HS-5 (cell line): ENCODE measurements at regions not wholly inside any gene's neighbourhood (a gene's known extent, or its start where the extent isn't known, plus 50 kb on each side); places are given as distances from the start of the nearest gene placed in this dataset.
"Not testable (repeated sequence)": the region's sequence is repeated elsewhere in the genome, so short reads cannot be mapped to it uniquely, and the experiment has no call there.

ENCODE experiments used
- DNase-seq: peaks from one replicate; pipeline ENCODE4 v3.0.0-alpha.2; 2012; ENCODE audit warnings: low read depth

DNA sequence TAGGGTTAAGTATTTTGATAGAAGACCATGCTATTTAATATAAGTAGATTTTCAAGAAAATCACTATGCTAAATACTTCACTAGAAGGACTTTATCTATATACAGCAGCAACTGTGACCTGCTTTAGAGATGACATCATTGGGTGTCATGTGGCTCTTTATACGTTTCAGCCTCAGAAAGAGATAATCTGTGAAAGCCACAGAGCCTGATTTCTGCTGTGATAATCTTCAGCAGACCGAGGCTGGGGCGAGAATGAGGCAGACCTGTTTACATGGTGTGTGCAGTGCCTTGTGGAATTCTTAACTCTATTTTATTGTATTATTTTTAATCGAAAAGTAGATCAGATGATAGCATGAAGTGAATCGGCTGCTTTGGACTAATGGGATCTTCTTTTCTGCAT is 471.2 kb downstream of the MFSD1 start:
- no peak for DNase-seq

DNA sequence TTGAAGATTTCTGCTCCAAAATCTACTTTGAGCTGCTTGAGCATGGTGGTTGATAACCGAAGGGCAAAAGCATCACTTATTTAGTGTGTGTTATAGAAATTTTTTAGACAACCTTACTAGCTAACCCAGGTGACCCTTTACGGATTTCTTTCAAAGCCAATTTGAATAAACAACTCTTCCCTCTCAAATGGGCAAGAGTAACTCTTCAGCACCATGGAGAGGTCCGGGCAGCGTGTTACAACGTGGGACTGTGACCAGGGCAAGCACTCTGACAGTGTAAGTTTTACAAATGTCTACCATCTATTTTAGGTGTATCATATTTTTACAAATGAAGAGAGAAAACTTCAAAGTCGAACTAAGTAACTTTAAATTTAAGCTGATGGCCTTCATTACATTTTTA is 471.8 kb downstream of the MFSD1 start:
- no peak for DNase-seq

DNA sequence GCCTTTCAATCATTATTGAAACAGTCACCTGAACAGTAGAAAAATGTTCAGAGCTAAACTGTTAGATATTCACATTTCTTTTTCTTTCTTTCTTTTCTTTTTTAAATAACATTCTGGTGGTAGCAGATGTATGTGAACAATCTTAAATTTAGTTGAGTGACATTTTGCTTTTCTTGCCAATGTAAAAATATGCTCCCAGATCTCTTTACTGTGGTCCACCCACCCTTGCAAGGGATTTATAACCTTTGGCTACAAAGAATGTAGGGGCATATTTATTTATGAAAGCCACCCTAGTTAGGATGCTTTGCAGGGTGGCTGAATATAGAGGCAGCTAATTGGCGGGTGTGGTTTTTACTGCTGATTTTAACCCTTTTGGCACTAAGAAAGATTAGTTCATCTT is 473.9 kb downstream of the MFSD1 start:
- no peak for DNase-seq

DNA sequence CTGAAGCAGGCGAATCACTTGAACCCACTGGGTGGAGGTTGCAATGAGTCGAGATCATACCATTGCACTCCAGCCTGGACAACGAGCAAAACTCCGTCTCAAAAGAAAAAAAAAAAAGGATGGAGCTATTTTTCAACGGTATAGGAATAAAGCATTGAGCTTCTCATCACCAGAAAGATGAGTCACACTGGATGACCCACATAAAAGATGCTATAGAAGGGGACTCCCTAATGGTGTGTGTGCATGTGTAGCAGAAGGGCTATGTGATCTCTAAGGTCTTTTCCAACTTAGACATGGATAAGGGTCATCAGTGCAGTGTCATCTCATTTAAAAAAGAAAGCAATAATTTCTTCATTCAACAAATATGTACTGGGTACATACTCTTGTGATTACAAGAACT is 476.0 kb downstream of the MFSD1 start:
- DNase-seq, result no peak

DNA sequence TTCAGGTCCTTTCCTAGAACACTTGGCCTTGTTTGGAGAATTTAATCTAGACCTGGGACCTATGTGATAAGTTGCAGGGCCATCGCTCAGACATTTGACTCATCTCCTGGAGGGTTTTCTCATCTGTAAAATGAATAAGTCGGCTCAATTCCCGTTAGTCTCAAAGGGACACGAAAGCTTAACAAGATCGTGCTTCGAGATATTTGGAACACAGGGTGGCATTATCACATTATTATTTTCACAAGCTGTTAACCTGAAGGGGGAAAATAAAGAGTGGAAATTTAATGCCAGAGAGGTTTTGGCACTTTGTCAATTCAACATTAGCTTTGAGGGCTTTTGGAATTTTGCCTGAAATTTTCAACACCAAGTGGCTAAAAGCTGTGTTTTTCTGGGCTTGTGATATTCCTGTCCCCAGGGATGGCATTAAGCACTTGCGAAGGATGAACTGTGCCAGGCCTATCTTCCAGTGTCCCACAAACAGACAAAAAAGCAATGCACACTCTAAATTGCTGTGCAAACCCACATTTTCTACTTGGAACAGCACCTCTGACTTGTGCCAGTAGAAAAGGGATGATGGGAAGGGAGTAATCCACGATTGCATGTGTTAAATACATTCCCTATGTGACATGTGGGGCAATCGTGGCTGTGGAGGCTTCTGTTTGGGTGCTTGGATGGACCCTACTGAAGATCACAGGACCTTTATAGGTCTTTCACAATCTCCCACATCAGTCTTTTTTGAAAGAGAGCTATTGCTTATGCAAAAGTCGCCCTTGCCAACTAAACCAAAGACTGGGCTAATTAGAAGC is 478.7 kb downstream of the MFSD1 start:
- DNase-seq, result no peak

DNA sequence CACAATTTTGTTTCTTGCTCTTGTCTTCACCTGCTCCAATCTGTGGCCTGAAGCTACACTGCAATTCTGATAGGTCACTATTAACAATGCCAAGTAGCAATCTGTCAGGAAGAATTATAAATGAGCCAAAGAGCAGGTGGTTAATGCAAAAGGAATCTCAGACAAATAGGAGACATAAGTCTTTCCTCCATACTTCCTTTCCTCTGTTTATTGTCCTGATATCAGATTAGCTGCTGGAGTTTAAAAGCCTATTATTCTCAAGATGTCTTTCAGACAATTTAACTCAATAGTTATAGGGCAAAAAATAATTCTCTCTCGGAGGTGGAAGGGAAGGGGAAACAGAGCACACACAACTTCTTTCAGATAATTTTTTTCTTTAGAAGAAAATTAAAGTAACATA is 491.6 kb downstream of the MFSD1 start:
- DNase-seq, result no peak

DNA sequence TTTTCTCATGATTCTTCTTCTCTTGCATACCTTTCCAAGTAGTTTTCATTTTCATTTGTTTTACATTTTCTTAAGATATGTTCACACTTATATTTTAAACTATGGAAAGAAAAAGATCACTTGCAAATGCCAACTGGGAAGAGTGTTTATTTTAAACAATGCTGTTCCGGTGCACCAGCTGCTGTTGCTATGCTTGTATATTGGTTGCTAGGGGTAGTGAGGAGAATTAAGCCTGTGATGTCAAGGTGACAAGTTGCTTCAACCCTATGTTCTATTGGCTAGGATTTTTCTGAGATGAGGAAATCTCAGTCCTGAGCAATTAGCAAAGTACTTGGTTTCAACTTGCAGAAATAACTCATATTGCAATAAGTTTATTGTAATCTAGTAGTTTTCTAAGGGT is 500.1 kb downstream of the MFSD1 start:
- no peak for DNase-seq

DNA sequence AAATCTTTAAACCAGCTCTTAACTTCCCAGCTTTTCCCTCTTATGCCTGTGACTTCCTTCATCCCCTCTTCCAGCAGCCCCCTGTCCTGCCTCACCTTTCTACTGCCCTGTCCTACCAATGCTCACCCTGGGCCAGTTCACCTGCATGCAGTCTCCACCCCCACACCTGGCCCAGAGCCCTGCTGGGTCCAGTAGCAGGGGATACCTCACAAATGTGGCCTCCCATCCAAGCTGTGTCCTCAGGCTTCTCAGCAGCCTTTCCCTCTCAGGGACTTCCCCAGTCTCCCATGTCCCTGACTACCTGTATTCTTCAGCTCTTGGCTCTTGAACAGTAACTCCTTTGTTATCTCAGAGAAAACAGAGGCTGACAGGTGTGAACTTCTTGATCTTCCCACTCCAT is 503.2 kb downstream of the MFSD1 start:
- no peak for DNase-seq

DNA sequence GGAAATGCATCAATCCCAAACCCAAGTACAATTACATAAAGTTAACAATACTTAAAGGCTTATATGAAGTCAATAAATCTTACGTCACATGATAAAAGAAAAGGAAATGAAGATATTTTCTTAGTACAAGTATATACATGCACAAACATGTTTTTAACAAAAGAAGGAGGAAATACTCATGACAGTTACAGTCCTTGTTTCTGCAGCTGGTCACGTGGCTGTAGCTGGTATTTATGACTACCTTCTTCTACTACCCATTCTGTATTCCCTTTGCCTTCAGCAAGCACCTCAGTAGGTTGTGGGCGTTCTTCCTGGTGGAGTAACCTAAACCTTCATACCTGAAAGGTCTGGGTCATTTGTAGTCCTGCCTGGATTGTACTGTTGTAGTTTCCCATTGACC is 514.9 kb downstream of the MFSD1 start:
- not testable (repeated sequence) for DNase-seq

DNA sequence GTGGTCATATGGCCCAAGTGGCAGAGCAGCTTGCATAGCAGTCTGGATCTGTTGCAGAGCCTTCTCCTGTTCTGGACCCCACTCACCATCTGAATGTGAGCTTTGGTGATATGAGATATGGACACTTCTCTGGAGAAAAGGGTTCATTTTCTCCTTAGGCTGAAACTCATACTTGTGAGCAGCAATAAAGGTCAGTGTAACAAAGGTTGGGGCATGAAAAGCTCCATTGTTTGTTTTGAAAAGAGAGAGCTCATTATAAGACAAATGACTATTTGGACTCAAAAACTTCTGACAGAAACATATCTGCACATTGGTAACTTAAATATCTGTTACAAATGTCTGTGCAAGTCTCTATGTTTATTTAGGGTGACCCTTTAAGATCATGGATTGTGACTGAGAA is 517.3 kb downstream of the MFSD1 start:
- no peak for DNase-seq

DNA sequence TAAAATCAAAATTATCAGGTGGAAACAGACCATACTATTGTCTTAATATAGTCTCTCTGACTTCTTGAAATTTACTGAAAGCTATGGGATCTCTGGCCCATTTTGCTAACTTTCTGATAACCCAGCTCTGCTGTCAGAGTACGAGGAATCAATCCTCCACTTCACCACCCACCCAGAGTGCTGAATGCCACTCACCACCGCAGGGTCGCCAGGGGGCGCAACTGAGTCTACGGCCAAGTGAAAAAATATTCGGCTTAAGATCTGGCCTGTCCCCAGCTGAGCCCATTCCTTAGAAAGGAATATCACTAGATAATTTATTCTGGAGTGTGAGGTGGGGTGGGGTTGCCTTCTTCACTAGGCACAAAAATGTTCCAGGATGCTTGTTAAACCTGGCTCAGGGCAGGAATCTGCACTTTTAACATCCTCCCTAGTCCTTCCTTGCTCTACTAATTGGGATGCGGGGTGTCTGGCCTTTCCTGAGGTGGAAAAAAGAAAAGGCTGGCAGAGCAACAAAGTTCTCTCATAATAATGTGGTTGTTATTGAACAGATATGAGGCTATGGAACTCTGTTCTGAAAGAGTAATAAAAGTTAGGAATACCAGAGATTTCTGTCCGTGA is 520.6 kb downstream of the MFSD1 start:
- no peak for DNase-seq

DNA sequence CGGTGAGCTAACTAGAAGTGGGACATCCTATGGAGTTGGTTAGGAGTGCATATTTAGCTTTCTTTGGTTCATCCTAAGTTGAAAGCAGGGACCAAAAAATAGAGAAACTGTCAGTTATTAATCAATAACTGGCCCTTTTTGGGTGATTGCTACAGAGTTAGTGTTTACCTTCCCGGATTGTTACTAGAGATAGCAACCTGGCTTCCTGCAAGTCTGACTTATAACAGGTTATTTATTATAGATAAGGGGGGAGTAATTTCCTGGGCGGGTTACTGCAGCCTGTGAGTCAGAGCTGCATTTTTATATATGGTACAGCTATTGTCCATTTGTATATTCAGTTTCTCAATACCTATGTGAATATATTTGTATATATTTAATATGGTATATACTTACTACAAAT is 522.0 kb downstream of the MFSD1 start:
- no peak for DNase-seq

DNA sequence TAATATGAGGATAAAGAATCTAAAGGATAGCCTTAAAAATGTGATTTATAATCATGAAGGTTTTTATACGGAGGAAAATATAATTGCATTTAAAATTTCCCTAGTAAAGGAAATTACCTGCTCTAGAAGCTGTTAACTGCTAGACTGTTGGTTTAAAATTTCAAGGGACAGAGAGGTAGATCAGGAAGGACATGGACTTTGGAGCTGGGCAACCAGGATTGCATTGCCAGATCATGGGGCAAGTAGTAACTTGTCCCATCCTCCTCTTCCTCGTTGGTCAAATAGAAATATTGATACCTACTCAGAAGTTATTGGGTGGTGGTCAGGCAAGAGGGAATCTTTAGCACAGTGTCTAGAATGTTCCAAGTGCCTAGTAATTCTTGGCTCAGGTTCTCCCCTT is 525.1 kb downstream of the MFSD1 start:
- DNase-seq, result no peak

DNA sequence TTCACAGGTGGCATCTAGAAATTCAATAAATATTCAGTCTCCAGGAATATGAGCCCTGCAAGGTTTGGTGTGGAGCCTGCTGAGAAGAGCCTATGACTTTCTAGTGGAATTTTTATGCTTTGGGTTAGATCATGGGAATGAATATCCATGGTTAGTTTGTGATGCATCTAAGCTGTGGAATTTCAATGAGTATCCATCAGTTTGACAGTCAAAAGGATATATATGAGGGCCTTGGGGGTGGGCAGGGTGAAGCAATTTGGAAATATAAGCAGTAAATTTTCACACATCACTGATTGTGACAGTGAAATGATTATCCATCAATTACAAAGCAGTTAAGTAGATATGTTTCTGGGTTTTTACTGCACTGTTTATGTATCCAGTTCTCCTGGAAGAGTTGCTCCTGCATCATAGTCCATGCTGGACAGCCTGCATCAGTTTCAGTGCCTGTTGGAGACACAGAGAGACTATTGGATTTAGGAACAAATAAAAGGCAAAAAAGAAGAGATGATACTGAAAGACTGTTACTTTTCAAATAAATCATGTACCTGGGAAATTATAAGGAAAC is 530.8 kb downstream of the MFSD1 start:
- DNase-seq, result no peak

DNA sequence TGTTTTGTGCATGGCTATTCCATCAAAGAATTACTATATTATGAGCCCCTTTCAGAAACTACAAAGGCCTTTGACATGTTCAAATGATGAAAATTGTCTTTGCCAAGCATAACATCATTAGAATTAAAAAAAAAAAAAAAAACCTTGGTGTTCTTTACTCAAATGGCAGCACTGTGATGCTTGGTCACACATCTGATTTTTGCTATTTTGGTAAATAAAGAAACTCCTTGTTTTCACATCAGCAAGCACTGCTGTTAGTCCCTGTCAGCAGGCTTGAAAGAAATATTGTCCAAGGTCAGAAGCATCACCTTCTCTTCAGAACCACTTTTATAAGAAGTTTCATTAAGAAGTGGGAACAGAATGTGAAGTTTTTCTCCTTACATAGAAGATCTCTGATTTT is 537.3 kb downstream of the MFSD1 start:
- no peak for DNase-seq

DNA sequence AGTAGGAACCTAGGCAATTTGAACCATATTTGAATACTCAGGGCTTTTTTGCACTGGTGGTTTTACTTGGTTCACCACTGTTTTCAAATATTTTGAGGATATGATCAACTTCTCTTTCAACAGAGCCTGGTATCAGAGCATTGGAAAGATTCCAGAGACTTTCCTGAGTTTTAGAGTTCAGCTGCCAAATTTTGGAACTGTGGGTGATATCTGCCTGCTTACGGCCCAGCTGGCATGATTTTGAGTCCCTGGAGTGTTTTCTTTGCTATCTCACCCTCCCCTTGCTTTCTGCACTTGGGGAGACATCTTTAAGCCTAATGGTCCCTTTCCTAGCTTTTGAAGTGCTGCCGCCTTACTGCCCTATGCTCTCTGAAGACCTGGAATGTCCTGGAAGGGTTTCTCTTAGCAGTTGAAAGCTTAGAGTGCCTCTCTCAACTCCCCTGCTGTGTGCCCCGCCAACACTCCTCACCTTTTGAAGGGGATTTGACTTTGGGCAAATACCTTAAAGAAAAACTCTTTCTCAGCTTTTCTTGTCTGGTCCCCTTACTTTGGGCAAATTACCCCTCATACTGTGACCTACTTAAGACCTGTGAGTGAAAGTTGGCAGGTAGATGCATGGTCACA is 539.1 kb downstream of the MFSD1 start:
- no peak for DNase-seq

DNA sequence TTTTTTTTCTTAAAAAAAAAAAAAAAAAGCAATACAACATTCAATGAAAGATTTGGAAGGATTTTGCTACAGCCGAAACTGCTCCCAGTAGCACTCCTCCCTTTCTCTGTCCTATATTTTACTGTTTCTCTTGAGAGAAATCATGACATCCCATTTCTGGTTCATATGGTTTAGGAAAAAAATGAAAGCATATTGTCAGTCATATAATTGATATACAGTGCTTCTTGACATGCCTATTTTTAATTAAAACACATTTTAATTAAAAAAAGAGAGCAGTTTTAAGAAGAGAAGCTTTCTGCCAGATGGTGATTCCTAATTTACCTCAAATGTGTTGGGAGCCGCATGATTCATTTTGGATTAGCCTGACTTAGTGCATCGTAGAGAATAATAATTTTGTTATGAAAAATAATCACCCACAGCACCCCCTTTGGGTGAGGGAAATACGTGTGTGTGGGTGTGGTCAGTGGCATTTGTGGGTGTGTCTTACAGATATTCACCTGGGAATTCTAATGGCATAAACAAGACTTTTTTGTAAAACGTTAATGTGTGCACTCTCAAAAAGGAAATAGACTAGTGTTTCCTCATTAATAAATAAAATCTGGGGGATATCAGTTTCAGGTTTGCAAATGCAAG is 544.5 kb downstream of the MFSD1 start:
- no peak for DNase-seq

DNA sequence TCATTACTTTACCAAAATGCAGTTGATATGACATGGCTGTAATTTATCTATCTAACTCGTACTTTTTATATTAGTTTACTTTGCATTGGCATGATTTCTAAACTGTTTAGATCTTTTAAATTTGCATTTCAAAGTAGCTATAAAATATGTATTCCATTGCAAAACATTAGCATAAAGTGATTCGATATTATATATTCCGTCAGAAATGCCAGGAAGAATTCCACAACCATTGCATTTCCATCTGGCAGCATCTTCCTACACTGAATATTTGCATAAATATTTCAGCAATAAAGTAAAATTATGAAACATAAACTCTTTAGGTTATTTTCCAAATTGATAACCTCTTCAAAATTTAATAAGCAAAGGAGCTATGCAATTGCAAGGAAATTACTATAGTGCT is 546.6 kb downstream of the MFSD1 start:
- DNase-seq, result no peak

DNA sequence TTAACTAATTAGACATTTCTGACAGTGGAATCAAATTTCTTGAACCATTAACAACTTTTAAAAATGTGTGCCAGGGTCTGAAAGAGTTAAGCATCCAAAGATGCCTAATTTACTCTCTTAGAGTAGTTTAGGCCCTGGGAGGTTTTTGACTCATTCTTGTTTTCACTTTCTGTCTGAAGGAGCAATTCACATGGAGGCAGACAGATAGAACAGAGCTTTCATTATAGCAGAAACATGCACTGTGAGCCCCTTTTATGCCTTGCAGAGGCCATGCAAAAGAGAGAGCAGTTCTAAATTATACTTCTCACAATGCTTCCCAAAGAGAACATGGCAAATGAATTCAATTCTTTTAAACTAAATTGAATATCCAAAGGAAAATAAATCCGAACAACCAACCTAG is 554.8 kb downstream of the MFSD1 start:
- DNase-seq, result no peak

DNA sequence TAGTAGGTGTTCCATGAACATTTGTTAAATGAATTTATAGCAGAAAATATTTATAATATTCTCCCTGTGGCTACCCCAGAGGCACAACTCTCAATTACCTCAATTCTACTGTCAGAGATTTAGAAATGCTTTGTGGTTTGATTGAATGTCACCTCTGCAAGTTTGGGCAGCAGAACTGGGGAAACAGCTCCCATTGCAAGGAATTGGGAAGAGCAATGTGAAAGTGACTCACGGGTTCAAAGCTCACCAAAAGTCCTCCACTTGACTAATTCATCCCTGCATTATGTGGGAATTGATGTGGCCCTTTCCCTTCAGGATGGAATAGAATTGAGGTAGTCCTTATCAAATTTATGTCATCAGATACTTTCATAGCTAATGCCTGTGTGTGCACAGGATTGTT is 562.7 kb downstream of the MFSD1 start:
- no peak for DNase-seq

DNA sequence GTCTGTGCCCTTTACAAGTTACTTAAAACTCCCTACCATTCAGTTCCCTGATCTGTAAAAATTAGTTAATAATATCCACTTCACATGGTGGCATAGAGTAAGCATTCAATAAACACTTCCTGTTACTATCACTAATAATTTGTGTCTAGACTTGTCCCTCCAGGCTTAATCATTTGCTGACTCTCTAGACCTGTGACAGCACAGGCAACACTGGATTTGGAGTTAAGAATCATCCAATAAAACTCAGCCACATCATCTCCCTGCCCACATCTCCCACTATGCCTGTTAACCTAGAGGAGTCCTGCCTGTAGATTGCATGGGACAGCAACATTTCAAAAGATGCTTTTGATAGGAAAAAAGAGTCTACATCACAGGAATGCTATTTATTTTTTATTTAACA is 564.6 kb downstream of the MFSD1 start:
- no peak for DNase-seq

DNA sequence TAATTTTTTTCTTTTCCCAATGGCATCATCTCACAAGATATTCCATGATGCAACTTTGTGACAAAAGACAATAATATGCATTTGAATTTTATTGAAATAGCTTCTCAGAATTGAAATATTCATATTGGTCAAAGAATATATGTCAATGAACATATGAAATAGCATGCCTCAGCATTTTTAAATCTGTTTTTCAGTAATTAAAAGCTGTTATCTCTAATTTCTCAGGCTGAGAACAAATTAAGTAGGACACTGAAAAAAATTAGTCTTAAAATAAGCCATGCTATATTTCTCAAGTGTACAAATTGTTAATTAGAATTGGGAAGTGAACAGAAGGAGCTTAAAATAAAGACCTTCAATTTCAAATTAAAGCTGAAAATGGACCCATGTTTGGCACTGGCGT is 570.1 kb downstream of the MFSD1 start:
- DNase-seq, result no peak
